NOMO-1 treated with DMSO at 0.1 percent for 48 hours (cell line): ENCODE measurements at regions not wholly inside any gene's neighbourhood (a gene's known extent, or its start where the extent isn't known, plus 50 kb on each side); places are given as distances from the start of the nearest gene placed in this dataset.
"Not testable (repeated sequence)": the region's sequence is repeated elsewhere in the genome, so short reads cannot be mapped to it uniquely, and the experiment has no call there.

Source experiments
- DNase-seq: peaks from one replicate; lab custom pipeline; 2025; ENCODE audit not compliant: unreplicated experiment; lab: John Stamatoyannopoulos, UW

GRCh38 chr17:43315858-43316521, 82.2 kb upstream of the RNU2-1 start:
- no peak for DNase-seq

- no peak for DNase-seq
These were observed 81.6 kb upstream of the RNU2-1 start for GRCh38 chr17:43315369-43315768.

DNA sequence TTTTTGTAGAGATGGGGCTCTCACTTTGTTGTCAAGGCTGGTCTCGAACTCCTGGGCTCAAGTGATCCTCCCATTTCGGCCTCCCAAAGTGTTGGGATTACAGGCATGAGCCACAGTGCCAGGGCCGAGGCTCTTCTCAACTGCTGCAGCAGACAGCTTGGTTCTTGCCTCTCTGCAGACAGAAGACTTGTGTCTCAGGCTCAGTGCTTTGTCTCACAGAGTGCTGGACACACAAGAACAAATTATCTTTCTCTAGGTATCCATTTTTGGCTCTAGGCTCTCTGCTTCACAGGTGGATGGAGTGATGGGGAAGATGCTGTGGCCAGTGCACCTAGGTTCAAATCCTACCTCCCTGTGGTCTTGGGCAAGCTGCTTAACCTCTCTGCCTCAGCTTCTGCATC, 80.8 kb upstream of the RNU2-1 start:
- DNase-seq: no peak

DNA sequence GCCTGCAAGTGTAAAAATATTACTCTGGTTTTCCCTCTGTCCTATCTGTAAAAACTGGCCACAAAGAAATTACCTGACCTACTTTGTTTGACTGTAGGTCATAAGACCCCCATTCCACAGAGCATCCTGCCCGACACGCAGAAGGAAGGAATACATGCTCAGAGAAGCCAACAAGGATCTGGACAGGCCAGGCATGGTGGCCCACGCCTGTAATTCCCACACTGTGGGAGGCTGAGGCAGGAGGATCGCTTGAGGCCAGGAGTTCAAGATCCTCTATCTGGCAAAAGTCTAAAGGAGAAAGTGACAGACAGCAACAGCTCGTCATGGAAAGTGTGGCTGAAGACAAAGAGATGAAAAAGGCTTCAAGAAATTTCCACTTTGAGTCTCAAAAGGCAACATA, 78.2 kb upstream of the RNU2-1 start:
- DNase-seq: no peak

- DNase-seq: no peak
These were observed 75.9 kb upstream of the RNU2-1 start for GRCh38 chr17:43309505-43310332.

DNA sequence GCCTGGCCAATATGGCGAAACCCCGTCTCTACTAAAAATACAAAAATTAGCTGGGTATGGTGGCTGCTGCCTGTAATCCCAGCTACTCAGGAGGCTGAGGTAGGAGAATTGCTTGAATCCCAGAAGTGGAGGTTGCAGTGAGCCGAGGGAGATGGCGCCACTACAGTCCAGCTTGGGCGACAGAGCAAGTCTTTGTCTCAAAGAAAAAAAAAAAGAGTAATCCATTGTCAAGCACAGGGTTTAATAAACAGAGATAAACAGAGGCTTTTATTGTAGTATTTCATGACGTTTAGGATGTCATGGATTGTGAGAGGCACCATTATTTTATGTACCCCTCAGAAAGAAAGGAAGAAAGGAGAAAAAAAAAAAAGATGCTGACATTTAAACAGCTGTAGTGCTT, 75.2 kb upstream of the RNU2-1 start:
- DNase-seq: no peak

- DNase-seq: not testable (repeated sequence)
These were observed 71.0 kb upstream of the RNU2-1 start for GRCh38 chr17:43304792-43305191.

- DNase-seq: not testable (repeated sequence)
These were observed 69.3 kb upstream of the RNU2-1 start for GRCh38 chr17:43303049-43303448.

- DNase-seq: not testable (repeated sequence)
These were observed 65.7 kb upstream of the RNU2-1 start for GRCh38 chr17:43299300-43300076.

DNA sequence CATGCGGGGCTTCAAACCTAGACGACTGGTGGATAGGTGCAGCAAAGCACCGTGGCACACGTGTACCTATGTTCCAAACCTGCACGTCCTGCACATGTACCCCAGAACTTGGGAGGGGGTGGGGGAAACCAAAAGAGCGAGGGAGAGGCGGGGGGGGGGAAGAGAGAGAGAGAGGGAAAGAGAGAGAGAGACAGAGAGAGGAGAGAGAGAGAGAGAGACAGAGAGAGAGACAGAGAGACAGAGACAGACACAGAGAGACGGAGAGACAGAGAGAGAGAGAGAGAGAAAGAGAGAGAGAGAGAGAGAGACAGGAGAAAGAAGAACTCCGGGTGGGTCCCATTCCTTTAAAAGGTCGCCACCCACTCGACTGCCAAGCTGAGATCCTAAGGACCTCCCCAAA, 55.9 kb upstream of the RNU2-1 start:
- not testable (repeated sequence) for DNase-seq

GRCh38 chr17:43283606-43284005, 49.8 kb upstream of the RNU2-1 start:
- DNase-seq: not testable (repeated sequence)
